ENCODE measurements at regions not wholly inside any gene's neighbourhood (a gene's known extent, or its start where the extent isn't known, plus 50 kb on each side); places are given as distances from the start of the nearest gene placed in this dataset.

DNA sequence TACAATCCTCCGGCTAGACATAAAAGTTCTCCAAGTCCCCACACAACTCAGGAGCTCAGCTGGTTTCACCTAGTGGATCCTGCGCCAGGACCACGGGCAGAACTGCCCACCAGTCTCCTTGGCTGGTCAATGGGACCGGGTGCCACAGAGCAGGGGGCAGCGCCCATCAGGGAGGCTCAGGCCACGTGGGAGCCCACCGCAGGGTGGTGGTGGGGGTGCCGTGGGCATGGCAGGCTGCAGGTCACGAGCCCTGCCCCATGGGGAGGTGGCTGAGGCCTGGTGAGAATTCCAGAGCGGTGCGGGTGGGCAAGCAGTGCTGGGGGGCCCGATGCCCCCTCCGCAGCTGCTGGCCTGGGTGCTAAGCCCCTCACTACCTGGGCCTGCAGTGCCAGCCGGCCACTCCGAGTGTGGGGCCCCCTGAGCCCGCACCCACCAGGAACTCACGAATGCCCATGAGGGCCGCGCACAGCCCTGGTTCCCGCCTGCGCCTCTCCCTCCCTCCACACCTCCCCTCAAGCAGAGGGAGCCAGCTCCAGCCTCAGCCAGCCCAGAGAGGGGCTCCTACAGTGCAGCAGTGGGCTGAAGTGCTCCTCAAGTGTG is 1091.9 kb upstream of the TENM4 start:
- Histone ChIP-seq H3K27ac (replicated peaks) (no peak overlapping the region), H3K4me3 (replicated peaks; ENCODE audit: insufficient read depth, low read length) (no peak overlapping the region), H3K27me3 (ENCODE audit: insufficient read depth, poor library complexity, severe bottlenecking) (no peaks in the 10 kb centered on the region)
- no peak for DNase-seq (ENCODE audit: low read depth in 1 of 2, low spot score in 1 of 2)
- TF ChIP-seq POLR2AphosphoS5 (IDR thresholded peaks at IDR 0.05; ENCODE audit: low read depth) (no peak), SPI1 (IDR thresholded peaks at IDR 0.05; ENCODE audit: borderline replicate concordance, low read depth) (no peak), GABPA (IDR thresholded peaks at IDR 0.05; ENCODE audit: low read depth) (no peak)
- TF ChIP-seq, protein P1, sequence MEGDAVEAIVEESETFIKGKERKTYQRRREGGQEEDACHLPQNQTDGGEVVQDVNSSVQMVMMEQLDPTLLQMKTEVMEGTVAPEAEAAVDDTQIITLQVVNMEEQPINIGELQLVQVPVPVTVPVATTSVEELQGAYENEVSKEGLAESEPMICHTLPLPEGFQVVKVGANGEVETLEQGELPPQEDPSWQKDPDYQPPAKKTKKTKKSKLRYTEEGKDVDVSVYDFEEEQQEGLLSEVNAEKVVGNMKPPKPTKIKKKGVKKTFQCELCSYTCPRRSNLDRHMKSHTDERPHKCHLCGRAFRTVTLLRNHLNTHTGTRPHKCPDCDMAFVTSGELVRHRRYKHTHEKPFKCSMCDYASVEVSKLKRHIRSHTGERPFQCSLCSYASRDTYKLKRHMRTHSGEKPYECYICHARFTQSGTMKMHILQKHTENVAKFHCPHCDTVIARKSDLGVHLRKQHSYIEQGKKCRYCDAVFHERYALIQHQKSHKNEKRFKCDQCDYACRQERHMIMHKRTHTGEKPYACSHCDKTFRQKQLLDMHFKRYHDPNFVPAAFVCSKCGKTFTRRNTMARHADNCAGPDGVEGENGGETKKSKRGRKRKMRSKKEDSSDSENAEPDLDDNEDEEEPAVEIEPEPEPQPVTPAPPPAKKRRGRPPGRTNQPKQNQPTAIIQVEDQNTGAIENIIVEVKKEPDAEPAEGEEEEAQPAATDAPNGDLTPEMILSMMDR (IDR thresholded peaks at IDR 0.05; ENCODE audit: insufficient read depth, low read length) = no peak
- TF ChIP-seq, protein P2, sequence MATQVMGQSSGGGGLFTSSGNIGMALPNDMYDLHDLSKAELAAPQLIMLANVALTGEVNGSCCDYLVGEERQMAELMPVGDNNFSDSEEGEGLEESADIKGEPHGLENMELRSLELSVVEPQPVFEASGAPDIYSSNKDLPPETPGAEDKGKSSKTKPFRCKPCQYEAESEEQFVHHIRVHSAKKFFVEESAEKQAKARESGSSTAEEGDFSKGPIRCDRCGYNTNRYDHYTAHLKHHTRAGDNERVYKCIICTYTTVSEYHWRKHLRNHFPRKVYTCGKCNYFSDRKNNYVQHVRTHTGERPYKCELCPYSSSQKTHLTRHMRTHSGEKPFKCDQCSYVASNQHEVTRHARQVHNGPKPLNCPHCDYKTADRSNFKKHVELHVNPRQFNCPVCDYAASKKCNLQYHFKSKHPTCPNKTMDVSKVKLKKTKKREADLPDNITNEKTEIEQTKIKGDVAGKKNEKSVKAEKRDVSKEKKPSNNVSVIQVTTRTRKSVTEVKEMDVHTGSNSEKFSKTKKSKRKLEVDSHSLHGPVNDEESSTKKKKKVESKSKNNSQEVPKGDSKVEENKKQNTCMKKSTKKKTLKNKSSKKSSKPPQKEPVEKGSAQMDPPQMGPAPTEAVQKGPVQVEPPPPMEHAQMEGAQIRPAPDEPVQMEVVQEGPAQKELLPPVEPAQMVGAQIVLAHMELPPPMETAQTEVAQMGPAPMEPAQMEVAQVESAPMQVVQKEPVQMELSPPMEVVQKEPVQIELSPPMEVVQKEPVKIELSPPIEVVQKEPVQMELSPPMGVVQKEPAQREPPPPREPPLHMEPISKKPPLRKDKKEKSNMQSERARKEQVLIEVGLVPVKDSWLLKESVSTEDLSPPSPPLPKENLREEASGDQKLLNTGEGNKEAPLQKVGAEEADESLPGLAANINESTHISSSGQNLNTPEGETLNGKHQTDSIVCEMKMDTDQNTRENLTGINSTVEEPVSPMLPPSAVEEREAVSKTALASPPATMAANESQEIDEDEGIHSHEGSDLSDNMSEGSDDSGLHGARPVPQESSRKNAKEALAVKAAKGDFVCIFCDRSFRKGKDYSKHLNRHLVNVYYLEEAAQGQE (IDR thresholded peaks at IDR 0.05; ENCODE audit: insufficient replicate concordance, low read depth) = no peak

DNA sequence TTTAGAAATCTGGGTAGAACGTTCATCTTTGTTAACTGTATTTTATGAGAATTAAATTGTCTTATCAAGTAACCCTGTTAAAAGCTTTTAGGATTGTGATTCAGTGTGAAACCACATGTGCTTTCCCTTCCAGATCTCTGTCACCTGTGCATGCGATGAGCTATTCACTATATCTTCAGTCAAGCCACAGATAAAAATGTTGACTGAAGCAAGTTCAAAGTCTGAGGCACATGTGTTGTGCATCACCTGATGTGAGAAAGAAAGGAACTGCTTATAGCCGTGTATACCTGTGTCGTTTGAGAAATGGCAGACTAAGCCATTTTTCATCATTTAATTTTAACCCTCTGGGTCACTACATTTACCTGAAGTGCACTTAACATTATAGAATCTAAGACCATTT is 1088.9 kb upstream of the TENM4 start:
- no peak for DNase-seq (ENCODE audit: low read depth in 1 of 2, low spot score in 1 of 2)
- H3K27ac ChIP-seq (replicated peaks) = no peak overlapping the region
- TF ChIP-seq, protein P2 (IDR thresholded peaks at IDR 0.05; ENCODE audit: insufficient replicate concordance, low read depth) = no peak
- TF ChIP-seq SPI1 (IDR thresholded peaks at IDR 0.05; ENCODE audit: borderline replicate concordance, low read depth) (no peak), GABPA (IDR thresholded peaks at IDR 0.05; ENCODE audit: low read depth) (no peak), POLR2AphosphoS5 (IDR thresholded peaks at IDR 0.05; ENCODE audit: low read depth) (no peak)
- TF ChIP-seq, protein P1 (IDR thresholded peaks at IDR 0.05; ENCODE audit: insufficient read depth, low read length) = no peak
- H3K27me3 ChIP-seq (ENCODE audit: insufficient read depth, poor library complexity, severe bottlenecking) = no peaks in the 10 kb centered on the region
- H3K4me3 ChIP-seq (replicated peaks; ENCODE audit: insufficient read depth, low read length) = no peak overlapping the region

DNA sequence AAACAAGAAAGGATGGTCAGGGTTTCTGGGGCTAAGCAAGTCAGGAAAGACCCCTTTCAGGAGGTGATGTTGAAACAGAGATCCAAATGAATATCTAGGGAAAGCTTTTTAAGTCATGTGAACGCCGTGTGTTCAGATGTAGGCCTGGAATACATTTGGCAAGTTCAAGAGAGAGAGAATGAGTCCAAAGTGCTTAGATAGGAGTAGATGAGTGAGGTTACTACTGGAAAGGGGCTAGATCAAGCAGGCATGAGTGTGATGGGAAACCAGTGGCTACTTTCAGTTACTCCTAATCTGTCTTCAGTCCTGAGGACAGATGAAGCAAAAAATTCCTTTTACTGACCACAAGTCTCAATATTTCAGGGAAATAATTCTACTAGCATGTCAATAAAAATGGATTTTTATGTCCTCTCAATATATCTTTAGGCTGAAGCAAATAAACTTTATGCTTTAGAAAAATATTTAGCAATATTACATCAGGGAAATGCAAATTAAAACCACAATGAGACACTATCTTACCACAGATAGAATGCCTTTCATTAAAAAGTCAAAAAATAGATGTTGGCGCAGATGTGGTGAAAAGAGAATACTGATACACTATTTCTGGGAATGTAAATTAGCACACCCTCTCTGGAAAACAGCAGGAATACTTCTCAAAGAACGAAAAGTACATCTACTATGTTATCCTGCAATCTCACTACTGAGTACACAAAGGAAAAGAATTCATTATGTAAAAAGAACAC is 1085.0 kb upstream of the TENM4 start:
- no peak overlapping the region for H3K27ac ChIP-seq (replicated peaks)
- H3K27me3 ChIP-seq (ENCODE audit: insufficient read depth, poor library complexity, severe bottlenecking) = no peaks in the 10 kb centered on the region
- H3K4me3 ChIP-seq (replicated peaks; ENCODE audit: insufficient read depth, low read length) = no peak overlapping the region
- TF ChIP-seq POLR2AphosphoS5 (IDR thresholded peaks at IDR 0.05; ENCODE audit: low read depth) = no peak
- no peak for TF ChIP-seq SPI1 (IDR thresholded peaks at IDR 0.05; ENCODE audit: borderline replicate concordance, low read depth)
- TF ChIP-seq, protein P2 (IDR thresholded peaks at IDR 0.05; ENCODE audit: insufficient replicate concordance, low read depth) = no peak
- TF ChIP-seq, protein P1 (IDR thresholded peaks at IDR 0.05; ENCODE audit: insufficient read depth, low read length) = no peak
- no peak for TF ChIP-seq GABPA (IDR thresholded peaks at IDR 0.05; ENCODE audit: low read depth)
- no peak for DNase-seq (ENCODE audit: low read depth in 1 of 2, low spot score in 1 of 2)

Data from HL-60 (cell line).